CD4-positive, alpha-beta T cell treated with Interleukin-15 for 4 hours (primary cell): ENCODE measurements at regions not wholly inside any gene's neighbourhood (a gene's known extent, or its start where the extent isn't known, plus 50 kb on each side); places are given as distances from the start of the nearest gene placed in this dataset.

Experiments used
- DNase-seq: peaks from one replicate; pipeline ENCODE4 v3.0.0-alpha.2; 2020; ENCODE audit warnings: low spot score

DNA sequence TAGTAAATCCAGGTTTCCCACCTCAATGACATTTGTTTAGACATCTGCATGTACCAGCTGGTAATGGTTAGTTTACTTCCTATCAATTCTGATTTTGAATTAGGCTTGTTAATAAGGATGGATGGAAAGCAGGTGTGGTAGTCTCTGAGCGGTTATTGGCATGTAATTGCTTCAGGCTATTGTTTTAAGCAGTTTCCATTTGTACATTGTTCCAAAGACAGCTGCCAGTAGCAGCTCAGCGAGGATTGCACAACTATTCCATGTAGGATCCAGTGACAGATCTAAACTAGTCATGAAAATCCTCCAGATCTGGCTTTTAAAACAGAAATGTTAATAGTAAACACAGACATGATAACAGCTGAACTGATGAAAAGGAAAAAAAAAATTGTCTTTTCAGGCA, 436.0 kb upstream of the ADARB2 start:
- no peak for DNase-seq

DNA sequence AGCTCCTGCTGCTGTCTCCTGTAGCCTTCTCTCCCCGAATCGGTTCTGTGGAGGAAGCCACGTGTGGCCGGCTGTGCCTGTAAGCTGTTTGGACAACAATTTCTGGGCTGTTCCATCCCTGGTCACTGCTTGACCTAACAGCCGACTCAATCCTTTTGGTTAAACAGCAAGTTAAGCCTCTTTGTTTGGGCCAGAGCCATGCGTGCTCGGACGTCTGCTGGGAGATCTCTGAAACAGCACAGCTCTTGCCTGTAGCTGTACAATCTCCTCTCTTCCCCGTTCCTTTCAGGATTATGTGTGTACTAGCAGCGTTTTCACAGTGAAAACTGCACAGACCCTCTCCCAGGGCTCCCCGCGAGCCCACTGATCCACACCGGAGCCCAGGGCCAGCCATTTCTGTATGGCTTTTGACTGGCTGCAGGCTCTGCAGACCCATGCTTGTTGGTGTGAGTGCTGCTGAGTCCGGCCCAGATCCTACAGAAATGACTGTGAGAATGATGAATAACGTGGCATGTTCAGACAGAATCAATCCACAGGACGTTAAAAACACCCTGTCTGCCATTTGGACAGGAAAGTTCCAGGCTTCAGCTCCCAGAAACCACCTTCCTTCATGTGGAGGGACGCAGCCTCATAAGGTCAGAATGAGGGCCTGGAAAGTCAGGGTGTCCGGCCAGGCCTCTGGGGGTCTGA, 428.6 kb upstream of the ADARB2 start:
- no peak for DNase-seq

DNA sequence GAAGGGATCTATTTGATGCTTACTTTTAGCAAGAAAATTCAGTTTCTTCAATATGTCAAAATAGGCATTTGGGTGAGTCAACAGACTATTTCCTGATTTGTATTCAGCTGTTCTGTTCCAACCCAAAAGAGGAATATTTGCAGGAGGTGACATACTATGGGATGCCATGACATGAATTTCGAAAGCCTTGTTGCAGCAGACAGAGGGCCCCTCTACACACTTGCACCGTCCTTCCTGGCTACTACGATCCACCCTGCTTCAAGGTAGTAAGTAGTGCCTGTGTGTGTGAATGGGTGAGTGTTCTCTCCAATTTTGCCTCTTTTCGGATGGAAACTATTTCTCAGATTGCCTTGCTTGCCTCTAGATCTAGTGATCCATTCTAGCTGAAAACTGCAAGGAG, 413.0 kb upstream of the ADARB2 start:
- DNase-seq: no peak

DNA sequence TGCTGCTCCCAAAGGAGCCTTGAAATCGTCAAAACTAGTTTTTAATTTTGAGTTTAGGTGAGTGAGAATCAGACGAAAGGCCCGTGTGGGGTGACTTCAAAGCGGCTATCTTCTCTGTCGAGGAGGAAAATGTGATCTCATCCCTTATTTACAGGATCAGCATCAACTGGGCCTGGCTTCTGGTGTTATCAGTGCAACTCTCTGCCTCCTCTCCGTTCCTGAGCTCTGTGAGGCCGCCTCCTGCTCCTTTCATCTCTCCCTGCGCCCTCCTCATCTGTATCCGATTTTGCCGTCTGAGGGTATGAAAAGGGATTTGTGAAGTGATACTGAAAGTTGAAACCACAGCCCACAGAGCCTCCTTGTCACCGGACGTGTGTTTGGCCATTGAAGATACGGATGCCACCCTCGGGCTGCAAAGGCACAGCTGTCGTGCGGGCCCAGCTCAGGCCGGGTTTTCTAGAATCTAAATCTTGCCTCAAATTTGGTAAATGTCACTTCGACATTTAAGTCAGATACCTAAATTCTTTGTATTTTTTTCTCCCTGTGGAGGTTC, 408.7 kb upstream of the ADARB2 start:
- no peak for DNase-seq

DNA sequence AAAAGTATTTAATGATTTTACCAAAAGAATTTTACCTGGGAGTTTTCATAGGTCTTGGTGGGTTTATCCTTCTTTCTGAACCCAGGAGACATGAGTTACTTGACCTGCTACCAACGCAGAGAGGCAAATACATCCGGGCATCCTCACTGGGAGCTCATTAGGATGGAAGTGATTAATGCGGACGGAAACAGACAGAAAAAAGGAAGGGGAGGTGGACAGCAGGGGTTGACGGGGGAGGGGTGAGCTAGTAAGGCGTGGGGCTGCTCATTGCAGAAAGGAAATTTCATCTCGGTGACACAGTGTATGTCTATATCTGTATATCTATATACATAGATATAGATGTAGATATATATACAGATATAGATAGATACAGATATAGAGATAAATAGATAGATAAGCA, 408.2 kb upstream of the ADARB2 start:
- no peak for DNase-seq

DNA sequence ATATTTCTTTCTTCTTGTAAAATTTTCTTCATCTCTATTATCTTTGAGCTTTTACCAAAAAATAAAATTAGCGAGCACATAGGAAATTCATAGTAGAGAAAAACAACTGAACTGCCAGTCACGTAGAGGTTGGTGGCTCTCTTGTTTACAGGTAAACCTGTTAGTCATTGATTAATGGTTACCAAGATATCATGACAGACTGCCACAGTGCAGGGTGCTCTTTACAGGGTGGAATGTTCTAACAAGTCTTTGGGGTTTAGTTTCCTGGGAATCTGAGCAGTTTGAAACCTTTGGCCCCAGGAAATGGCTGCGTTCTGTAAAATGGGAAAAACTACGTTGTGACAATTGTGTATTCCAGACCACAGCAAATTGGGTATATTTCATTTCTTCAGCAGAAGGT, 407.3 kb upstream of the ADARB2 start:
- DNase-seq: no peak

DNA sequence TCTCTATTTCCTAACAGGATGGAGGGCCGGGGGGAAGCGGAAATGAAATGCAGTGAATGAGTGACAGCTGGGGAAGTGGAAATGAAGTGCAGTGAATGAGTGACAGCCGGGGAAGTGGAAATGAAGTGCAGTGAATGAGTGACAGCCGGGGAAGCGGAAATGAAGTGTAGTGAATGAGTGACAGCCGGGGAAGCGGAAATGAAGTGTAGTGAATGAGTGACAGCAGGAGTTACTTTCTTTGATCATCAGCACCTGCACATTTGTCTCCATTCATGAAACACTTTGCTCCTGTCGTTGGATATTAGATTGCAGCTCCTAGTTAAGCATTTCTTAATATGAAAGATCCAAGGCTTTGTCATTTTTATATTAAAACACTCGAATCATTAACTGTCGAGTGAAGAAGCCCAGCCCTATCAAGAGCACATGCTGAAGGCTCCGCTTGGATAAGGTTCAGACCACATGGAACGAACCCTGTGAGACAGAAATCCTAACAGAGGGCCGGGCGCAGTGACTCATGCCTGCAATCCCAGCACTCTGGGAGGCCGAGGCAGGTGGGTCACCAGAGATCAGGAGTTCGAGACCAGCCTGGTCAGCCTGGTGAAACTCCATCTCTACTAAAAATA, 406.0 kb upstream of the ADARB2 start:
- no peak for DNase-seq

DNA sequence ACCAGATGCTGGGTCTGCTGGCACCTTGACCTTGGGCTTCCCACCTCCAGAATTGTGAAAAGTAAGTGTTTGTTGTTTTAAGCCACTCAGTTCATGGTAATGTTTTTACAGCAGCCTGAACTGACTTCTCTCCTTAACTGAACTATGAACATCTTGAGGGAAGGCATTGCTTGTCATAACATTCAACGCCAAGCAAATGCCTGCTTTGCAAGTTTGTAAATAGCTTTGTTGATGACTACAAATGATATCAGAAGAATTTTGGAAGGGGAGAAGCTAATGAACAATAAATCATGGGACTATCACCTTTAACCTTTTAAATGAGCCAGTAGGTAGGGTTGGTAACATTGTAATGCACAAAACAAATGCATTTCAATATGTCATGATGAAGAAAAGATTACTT, 402.4 kb upstream of the ADARB2 start:
- no peak for DNase-seq

DNA sequence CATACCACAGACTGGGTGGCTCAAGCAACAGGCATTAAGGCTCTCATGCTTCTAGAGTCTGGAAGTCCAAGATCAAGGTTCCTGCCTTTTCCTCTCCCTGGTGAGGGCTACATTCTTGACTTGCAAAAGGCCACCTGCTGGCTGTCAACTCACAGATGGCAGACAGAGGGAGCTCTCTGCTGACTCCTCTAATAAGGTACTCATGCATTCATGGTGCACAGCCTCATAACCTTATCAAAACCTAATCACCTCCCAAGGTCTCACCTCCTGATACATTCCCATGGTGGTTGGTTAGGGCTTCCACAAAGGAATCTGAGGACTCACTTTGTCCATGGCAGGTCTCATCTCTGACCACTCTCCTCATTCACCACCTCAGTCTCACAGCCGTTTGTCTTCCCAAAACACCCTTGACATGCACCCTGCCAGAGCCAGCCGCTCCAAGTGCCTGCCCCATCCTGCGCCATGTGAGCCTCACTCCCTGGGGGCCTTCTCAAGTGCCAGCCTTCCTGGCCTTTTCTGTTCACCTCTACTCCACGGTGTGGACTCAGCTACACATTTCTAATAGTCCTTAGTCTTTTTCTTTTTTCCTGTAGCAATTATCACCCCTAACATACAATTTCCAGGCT, 400.3 kb upstream of the ADARB2 start:
- DNase-seq: no peak

- DNase-seq: no peak
Measured at GRCh38 chr10:2130705-2131305, 393.5 kb upstream of the ADARB2 start.

DNA sequence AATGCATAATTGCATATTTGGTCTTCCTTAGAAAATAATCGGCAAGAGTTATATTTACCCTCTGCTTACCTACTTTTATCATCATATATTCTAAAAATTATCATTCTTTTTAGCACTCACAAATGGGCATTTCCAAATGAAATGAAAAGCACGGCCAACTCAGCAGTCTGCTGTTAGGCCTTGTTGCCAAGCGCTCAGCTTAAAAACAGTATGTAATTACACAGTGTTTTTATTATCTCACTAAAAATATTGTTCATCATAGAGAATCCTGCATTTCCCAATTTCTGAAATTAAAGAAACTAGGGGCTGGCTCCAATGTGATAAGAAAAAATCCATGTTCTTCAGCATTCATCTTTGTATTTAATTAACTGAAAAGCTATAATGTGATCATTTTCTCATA, 391.7 kb upstream of the ADARB2 start:
- DNase-seq: no peak

DNA sequence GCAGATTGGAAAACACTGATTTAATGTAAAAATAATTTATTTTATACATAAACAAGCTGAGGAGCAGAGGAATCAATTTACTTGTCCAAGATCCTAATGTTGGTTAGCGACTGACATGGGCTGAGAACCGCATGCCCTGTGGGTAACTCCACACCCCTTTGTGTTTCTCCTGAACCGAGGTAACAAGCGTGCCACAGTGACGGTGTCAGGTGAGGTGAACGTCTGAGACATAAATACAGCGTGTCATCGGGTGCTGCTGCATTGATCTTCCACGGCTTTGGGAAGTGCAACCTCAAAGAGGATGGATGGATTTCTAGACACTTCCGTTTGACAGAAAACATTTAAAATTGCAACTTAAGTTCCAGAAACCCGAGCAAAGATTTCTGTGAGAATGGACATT, 386.8 kb upstream of the ADARB2 start:
- DNase-seq: no peak

GRCh38 chr10:2122431-2123124, 385.3 kb upstream of the ADARB2 start:
- no peak for DNase-seq

- no peak for DNase-seq
Measured at GRCh38 chr10:2121929-2122328, 384.6 kb upstream of the ADARB2 start.

- DNase-seq: no peak
Measured at GRCh38 chr10:2121315-2121714, 384.0 kb upstream of the ADARB2 start.

GRCh38 chr10:2120746-2121145, 383.4 kb upstream of the ADARB2 start:
- no peak for DNase-seq

DNA sequence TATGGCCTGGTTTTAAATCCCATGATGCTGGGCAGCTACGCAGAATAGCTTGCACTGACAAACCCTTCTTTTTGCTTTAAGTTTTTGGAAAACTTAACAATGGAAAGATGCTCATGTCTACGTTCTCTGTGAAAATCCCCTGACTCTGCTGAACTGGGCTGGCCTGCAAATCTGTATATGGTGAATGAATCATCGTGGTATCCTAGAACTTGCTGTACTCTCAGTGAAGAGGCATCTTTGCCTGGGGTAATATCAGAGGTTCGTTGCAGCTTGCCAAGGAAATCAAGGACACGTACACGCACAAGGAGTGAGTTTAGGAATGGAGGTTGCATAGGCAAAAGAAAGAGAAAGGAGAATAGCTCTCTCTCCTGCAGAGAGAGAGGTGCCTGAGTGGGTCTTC, 382.0 kb upstream of the ADARB2 start:
- DNase-seq: no peak

DNA sequence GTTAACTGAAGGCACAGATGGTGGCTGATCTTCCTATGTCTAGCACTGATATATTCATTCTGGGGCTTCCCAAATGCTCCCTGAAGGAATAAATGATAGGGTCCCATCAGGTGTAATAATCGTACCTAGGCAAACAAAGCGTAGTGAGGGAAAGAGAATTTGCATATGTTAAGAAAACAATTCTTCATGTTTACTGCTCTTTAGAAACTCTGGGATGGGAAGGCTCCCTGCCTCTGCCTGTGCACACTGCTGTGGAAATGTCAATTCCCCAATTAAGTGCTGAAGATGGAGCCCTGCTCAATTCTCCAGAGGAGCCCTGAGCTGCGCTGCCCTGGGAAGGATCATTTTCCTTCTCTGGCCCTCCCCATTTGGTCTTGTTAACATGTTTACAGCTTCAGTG, 380.9 kb upstream of the ADARB2 start:
- no peak for DNase-seq

- no peak for DNase-seq
Measured at GRCh38 chr10:2117641-2118040, 380.3 kb upstream of the ADARB2 start.

GRCh38 chr10:2111965-2112364, 374.6 kb upstream of the ADARB2 start:
- no peak for DNase-seq

GRCh38 chr10:2108496-2108895, 371.2 kb upstream of the ADARB2 start:
- no peak for DNase-seq

GRCh38 chr10:2106641-2107040, 369.3 kb upstream of the ADARB2 start:
- no peak for DNase-seq
